ENCODE measurements at regions not wholly inside any gene's neighbourhood (a gene's known extent, or its start where the extent isn't known, plus 50 kb on each side); places are given as distances from the start of the nearest gene placed in this dataset.

DNA sequence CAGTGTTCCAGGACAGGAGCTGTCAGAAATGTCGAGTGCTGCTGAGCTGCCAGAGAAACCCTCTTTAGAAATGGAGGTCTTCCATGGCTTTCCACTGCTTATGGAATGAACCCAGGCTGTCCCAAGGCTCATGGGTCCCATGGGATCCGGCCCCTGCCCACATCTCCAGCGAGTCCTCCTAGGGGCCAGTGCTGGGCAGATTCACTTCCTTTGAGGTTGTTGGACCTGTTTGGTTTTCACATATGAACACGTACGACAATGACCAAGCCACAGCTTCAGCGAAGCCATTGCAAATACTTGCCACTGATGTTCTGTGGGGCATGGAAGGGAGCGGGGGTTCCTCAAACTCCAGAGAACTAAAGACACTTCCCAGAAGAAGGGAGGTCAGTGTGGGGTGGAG is 483.3 kb downstream of the TBC1D22A start:
- TF ChIP-seq, protein P1, sequence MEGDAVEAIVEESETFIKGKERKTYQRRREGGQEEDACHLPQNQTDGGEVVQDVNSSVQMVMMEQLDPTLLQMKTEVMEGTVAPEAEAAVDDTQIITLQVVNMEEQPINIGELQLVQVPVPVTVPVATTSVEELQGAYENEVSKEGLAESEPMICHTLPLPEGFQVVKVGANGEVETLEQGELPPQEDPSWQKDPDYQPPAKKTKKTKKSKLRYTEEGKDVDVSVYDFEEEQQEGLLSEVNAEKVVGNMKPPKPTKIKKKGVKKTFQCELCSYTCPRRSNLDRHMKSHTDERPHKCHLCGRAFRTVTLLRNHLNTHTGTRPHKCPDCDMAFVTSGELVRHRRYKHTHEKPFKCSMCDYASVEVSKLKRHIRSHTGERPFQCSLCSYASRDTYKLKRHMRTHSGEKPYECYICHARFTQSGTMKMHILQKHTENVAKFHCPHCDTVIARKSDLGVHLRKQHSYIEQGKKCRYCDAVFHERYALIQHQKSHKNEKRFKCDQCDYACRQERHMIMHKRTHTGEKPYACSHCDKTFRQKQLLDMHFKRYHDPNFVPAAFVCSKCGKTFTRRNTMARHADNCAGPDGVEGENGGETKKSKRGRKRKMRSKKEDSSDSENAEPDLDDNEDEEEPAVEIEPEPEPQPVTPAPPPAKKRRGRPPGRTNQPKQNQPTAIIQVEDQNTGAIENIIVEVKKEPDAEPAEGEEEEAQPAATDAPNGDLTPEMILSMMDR (conservative IDR thresholded peaks at IDR 0.05; ENCODE audit: low read depth, low read length) = no peak
- TF ChIP-seq POLR2A (IDR thresholded peaks at IDR 0.05; ENCODE audit: low read depth, low read length) = no peak

All from IMR-90 (cell line).